ENCODE measurements at regions not wholly inside any gene's neighbourhood (a gene's known extent, or its start where the extent isn't known, plus 50 kb on each side); places are given as distances from the start of the nearest gene placed in this dataset.

GRCh38 chr4:153061971-153062370, 125.8 kb downstream of the FHDC1 start:
- no peak for TF ChIP-seq TCF7L2 (IDR thresholded peaks at IDR 0.05; ENCODE audit: low read depth, low read length)
- no peak for TF ChIP-seq SIN3A (IDR thresholded peaks at IDR 0.05; ENCODE audit: borderline replicate concordance, insufficient read depth, low read depth, low read length)
- no peak for TF ChIP-seq POLR2AphosphoS5 (IDR thresholded peaks at IDR 0.05; ENCODE audit: low read depth, low read length)
- no peak for TF ChIP-seq CTCF (IDR thresholded peaks at IDR 0.05)
- TF ChIP-seq REST (IDR thresholded peaks at IDR 0.05; ENCODE audit: insufficient read depth in 1 of 2, low read depth in 2 of 2, low read length in 1 of 2) = no peak

Measured in Panc1 (cell line).